ENCODE measurements at regions not wholly inside any gene's neighbourhood (a gene's known extent, or its start where the extent isn't known, plus 50 kb on each side); places are given as distances from the start of the nearest gene placed in this dataset.

DNA sequence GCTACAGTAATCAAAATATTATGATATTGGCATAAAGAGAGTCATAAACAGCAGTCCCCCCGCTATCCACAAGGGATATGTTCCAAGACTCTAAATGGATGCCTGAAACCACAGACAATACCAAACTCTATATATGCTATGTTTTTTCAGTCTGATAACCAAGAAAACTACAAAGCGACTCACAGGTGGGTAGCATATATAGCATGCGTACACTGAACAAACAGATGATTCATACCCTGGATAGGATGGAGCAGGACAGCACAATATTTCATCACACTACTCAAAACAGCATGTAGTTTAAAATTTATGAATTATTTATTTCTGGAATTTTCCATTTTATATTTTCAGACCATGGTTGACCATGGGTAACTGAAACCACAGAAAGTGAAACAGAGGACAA, 87.0 kb upstream of the PPP2R3A start:
- DNase-seq = no peak

DNA sequence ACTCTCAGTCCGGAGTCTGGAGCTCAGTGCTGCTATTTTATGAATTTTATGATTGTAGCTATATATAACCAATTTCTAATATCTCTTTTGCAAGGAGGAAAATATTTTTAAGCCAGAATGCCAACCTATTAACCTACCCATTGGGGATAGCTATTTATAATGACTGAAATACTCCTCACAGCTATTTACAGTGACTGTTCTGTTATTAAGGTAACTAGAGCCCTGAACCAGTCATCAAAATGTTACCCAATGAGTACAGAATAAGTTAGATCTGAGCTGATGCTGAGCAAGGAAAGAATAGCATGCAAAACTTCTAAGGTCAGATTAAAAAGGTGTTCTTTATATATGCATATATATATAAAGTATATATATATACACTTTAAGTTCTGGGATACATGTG, 79.6 kb upstream of the PPP2R3A start:
- no peak for DNase-seq

DNA sequence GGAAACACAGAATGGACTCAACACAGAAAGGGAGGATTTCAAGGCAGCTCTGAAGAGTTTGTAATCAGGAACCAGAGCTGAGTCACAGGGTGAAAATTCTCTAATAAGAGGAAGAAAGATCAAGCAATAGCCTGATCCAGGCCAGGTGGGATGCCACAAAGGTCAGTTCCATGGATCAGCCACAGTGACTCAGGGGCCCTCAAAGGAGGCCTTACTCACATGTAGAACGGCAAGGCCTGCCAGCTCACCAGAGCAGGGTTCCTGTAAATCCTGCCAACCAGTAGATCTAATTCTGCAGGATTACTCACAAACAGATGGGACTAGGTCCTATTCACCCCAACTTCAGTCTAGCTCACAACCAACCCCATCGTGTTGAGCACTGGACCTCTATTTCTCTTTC, 78.3 kb upstream of the PPP2R3A start:
- DNase-seq = no peak

DNA sequence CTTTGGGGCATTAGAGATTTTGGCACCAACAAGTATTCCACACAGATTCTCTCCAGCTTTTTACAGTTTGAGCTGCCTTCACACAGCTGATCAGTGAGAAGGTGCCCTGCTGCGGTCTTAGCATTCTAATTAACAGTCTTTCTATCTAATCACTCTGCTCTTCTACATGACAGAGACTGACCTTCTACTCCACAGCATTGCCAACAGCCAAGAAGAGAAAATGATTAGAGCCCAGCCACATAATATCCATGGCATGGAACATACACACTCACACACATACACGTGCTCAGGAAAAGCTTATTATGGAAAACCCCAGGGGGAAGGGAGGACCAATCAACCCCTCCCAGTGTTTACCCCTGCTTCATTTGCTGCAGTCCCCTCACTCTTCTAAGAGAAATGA, 76.1 kb upstream of the PPP2R3A start:
- no peak for DNase-seq

DNA sequence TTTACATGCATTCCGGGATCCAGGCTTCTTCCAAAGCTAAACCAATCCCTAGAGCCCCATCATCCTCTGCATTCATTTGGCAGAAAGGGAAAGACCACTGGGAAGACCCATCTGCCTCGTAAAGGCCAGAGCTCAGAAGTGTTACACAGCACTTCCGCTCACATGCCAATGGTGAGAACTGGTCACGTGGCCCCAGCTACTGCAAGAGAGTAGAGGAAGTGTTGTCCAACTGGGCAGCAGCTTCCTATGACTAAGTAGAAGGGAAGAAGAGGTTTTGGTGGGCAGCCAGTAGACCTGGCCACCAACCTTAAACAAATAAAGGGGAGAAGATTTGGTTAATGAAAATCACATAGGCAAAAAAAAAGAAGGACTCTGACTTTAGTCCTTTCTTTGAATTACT, 74.4 kb upstream of the PPP2R3A start:
- DNase-seq = no peak

DNA sequence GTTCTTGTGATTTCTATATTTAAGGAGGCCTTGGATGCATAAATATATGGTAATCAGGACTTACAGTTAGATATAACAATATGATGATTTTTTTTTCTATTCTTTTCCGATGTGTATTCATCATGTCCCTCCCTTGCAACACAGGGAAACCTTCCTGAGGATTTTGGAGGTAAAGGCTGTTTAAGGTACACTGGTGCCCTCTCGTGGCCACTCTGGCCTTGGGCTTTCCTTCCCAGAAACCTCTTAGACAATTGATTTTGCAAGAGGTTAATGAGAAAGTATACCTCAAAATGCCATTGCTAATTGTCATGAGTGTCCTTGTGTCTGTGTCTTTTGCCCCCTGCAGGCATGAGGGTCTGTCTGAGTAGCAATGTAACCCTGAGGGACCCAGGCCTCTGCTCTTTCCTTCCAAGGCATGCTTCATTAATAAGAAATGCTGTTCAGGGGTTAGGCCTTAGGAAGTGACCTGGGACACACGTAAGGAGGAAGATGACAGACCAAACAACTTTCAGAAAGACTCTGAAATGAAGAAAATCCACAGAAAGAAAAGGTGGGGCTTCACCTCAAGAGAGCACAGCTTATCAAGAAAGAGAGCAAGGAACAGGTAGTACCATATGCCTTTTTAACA, 70.3 kb upstream of the PPP2R3A start:
- peak; percentile 30 for DNase-seq

DNA sequence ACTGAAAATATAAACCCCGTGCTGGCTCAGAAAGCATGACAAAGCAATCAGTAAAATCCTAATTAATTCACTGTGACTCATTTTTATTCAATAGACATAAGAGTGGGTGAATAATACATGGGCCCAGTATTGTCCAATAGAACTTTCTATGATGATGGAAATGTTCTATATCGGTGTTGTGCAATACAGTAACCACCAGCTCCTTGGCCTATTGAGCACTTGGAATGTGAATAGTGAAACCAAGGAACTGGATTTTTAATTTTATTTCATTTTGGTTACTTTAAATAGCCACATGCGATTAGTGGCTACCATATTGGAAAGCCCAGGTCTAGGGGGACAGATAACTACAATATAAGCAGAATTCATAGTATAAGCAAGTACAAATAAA, 69.8 kb upstream of the PPP2R3A start:
- DNase-seq = no peak

DNA sequence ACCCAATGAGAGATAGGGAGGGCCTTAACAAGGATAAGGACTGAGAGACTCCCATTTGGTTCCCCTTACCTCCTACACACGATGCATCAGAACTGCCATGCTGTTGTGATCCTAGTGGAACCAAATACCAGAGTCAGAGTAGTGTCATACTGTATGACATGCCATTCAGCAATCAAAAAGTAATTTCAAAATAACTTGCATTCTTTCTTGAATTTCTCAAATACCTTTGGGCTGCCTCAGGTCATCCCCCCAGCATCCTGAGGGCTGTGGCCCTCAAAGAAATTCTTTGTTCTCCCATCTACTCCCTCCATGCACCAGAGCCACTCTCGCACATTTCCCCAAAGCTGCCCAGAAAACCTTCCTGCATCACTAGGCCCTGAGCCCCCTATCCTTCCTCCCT, 68.9 kb upstream of the PPP2R3A start:
- no peak for DNase-seq

DNA sequence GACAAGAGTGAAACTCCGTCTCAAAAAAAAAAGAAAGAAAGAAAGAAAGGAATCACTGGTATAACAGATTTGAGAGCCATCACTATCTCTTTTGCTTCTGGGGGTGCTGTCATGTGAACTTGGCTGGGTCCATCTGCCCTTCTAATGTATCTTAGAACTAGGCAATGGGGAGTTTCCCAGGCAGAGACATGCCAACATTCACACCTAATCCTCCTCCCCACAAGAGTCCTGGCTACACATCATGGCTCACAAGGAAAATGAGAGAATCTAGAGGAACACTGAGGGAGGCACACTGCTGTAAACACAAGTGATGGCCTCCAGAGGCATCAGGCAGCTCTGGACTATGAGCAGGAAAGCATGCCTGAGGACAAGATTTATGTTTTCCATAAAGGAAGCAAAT, 67.8 kb upstream of the PPP2R3A start:
- DNase-seq = no peak

DNA sequence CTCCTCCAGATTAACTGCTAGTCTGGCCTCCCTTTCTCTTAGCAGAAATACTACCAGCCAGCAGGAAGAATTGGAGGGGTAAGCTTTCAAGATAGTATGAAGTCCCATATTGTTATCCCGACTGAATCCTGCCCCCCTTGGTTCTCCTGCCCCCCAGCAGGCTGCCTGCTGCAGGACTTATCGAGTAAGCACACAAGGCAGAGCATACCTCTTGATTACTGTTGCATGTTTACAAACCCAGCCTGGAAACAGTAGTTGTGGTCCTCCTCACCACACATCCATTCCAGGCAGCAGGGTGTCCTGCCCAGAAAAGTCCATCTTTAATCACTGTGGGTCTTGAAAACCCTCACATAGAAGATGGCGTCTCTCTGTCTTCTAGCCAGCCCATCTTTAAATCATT, 66.8 kb upstream of the PPP2R3A start:
- DNase-seq = no peak

DNA sequence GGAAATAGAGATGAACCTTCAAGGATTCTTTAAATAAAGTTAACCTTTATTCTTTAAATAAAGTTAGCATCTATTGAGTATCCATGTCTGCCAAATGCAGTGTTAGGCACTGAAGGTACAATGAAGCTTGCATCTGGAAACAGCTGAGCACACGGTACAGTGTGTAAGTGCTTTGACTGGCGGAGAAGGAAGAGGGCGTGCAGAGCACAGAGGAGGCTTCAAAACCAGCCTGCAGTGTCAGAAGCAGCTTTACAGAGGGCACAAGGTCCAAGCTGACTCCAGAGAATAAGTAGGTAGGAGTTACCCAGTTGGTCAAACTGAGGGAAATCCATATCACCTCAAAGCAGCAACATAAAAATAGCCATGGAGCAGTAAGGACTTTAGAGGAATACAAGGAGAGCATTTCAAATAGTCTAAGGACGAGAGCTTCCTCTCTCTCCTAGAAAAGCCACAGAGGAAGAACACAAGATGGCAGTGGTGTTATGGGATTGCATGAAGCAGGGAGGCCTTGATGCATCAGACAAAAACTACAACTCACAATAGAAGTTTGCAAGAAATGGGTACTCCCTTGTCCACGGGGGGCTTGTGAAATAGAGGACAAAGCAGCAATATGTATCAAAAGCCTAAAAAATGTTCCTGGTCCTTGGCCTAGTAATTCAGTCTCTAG, 60.3 kb upstream of the PPP2R3A start:
- no peak for DNase-seq

DNA sequence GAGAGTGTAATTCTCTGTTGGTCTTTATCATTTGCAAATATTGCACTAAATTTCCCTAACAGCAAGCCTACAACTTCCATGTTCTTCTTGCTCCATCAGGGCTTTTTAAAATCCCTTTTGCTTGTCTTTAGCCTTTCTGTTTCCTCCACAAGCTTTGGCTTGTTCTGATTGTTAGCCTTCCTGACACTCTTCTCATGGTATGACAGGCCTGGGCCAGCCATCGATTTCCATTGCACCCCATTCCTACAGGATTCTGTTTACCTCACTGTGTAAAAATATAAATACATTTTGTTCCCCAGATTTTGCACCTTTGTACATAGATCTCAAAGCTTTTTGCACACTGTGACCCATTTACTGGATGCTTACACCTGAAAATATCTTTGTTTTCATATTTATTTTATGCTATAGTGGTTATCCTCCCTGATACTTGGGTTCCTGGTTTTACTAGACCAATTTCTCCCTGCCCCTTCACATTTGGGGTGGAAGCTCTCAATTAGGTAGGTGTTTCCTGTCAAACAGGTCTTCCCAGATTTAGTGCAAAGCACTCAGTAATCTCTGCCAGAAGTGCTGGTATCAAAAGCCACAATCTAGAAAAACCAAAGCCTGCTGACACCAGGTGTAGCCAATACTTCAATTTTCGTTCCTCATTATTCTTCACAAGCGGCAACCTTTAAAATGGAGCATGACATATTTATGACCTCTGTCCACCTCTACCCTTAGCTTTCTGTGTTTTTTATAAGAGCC, 57.9 kb upstream of the PPP2R3A start:
- no peak for DNase-seq

DNA sequence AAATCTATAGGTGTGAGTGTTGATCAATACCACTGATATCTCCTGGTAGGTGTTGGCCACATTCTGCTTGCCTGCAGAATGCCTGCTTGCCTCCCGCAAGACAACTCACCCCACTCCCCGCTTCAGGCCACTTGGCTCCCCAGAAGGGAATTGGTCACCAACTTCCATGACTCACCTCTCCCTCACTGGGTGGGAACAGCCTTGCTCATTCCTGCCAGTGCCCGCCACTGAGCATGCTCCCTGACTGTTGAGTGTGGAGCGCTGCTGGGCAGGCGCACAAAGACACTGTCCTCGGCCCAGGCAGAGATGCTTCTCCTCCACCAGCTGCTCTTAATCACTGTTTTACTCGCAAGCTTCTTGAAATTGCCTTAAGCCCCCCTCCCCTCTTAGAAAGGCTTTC, 57.3 kb upstream of the PPP2R3A start:
- DNase-seq = no peak

DNA sequence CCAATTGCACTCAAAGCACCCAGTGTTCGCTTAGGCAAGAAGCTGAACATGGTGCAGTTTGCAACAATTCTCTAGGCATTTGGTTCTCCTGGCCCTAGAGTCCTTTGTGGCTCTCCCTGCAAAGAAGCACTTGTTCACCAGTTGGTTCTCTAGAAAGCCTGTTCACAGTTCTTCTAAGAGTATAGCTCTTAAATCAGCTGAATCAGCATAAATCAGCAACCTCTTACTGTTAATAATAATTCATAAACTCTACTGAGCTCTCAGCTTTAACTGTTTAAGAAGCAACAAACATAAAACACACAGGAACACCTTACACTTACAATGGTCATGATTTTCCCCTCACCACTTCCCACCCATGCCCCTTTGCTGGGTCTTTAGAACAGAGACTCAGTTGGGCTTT, 56.8 kb upstream of the PPP2R3A start:
- DNase-seq = no peak

DNA sequence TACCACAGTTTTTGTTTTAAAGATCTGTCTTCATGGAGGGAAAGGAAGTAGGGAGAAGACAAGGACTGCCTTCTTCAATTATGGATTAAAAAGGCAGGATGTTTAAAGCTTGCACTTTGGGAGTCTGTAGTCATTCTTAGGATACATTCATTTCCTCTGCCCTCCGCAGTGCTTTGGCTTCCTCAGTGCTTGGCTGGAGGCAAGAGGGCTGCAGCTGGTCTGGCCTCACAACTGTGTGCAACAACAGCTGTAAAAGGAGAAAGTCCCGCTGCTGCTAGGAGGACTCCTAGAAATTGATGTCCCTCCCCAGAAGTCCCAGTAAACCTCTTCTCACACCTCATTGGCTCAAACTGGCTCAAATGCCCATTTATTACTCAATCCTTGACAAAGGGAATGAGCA, 54.4 kb upstream of the PPP2R3A start:
- no peak for DNase-seq

DNA sequence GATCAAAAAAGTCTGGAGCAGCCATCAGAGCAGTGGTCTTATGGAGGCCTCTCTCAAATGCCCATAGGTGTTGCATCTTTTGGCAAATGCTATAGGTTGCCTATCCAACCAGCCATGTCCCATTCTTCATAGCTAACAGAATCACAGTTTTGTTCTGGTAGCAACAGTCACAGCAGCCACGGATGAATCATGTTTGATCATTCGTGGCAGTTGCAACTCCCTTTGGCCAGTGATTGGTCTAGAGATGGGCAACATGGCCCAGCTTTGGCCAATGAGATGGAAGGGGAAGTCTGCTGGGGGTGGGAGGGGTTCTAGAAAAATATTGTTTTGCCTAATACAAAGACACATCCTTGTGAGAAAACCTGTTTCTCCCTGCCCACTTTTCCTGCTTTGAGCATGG, 50.3 kb upstream of the PPP2R3A start:
- no peak for DNase-seq
